ENCODE measurements at regions not wholly inside any gene's neighbourhood (a gene's known extent, or its start where the extent isn't known, plus 50 kb on each side); places are given as distances from the start of the nearest gene placed in this dataset.

- in situ Hi-C loops (cut with HindIII; ENCODE audit: low pct_unique_long_range_greater_than_20kb, low sequenced_read_pairs), result no loop called here
- no peak for DNase-seq (ENCODE audit: low read depth, low spot score)
These were observed 152.8 kb downstream of the FSIP2 start for GRCh38 chr2:185891403-185891802.

DNA sequence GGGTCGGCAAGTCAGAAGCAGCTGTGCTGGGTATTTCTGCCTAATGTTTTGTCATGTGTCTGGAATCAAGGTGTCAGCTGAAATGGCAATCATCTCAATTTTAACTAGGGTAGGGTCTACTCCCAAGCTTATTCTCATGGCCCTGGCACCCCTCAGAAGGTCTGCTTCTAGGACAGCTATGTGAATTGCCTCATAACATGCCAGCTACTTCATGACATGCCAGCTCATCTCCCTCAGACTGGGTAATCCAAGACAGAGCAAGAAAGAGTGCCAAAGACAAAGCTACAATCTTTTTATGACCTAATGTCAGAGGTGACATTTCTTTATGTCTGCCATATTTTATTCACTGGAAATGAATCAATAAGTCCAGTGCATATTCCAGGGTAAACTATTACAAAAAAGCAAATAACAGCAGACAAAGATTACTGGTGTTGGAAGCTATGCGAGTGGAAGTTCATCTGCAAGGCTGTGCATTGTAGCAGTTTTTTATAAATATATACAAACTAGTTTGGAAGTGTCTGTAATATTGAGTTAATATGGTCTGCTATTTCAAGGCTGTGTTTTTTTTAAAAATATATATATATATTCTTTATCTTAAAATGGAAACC, 153.3 kb downstream of the FSIP2 start:
- no peak for DNase-seq (ENCODE audit: low read depth, low spot score)
- in situ Hi-C loops (cut with HindIII; ENCODE audit: low pct_unique_long_range_greater_than_20kb, low sequenced_read_pairs), result no loop called here

DNA sequence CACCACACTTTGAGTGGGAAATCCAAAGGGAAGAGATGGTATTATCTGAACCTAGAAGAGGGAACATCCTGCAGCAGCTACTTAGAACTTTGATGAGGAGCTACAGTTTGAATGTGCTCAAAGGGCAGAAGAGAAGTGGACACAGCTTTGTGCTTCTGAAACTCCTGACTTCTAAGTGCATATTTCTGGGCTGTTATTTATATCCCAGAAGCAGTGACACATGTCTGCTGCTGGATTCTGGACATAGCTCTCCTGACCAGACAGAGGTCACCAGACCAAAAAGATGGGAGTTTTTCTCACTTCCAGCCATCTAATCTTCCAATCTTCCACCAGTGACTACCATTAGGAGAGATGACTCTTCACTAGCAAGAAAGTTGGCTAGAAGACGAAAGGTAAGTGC, 153.9 kb downstream of the FSIP2 start:
- no peak for DNase-seq (ENCODE audit: low read depth, low spot score)
- in situ Hi-C loops (cut with HindIII; ENCODE audit: low pct_unique_long_range_greater_than_20kb, low sequenced_read_pairs), result no loop called here

GRCh38 chr2:185894223-185894622, 155.6 kb downstream of the FSIP2 start:
- no peak for DNase-seq (ENCODE audit: low read depth, low spot score)
- in situ Hi-C loops (cut with HindIII; ENCODE audit: low pct_unique_long_range_greater_than_20kb, low sequenced_read_pairs), result no loop called here

- in situ Hi-C loops (cut with HindIII; ENCODE audit: low pct_unique_long_range_greater_than_20kb, low sequenced_read_pairs), result no loop called here
- DNase-seq (ENCODE audit: low read depth, low spot score), result no peak
These were observed 157.5 kb downstream of the FSIP2 start for GRCh38 chr2:185895828-185896693.

DNA sequence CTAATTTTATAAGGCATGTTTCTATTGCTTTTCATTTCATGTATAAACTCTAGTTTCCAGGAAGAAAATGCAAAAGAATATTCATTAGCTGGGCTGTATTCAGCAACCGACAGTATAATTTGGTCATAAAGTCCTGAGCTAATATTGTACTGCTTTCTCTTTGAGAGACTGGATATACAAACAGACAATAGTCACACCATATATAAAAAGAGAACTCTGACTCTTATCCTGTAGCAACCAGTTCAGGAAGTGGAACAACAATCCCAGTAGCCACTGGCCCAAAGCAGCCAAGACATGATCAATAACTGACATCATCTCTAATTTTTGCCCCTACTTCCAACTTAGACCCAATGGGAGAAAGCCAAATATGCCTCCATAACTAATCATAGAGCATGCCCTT, 160.8 kb downstream of the FSIP2 start:
- DNase-seq (ENCODE audit: low read depth, low spot score), result no peak
- in situ Hi-C loops (cut with HindIII; ENCODE audit: low pct_unique_long_range_greater_than_20kb, low sequenced_read_pairs), result no loop called here

DNA sequence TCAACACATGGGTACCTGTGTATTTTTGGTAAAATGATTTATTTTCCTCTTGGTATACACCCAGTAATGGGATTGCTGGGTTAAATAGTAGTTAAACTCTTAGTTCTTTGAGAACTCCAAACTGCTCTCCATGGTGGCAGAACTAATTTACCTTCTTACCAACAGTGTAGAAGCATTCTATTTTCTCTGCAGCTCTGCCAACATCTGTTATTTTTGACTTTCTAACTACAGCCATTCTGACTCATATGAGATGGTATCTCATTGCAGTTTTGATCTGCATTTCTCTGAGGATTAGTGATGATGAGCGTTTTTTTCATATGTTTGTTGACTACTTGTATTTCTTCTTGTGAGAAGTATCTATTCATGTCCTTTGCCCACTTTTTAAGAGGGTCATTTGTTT, 180.6 kb downstream of the FSIP2 start:
- in situ Hi-C loops (cut with HindIII; ENCODE audit: low pct_unique_long_range_greater_than_20kb, low sequenced_read_pairs), result no loop called here

DNA sequence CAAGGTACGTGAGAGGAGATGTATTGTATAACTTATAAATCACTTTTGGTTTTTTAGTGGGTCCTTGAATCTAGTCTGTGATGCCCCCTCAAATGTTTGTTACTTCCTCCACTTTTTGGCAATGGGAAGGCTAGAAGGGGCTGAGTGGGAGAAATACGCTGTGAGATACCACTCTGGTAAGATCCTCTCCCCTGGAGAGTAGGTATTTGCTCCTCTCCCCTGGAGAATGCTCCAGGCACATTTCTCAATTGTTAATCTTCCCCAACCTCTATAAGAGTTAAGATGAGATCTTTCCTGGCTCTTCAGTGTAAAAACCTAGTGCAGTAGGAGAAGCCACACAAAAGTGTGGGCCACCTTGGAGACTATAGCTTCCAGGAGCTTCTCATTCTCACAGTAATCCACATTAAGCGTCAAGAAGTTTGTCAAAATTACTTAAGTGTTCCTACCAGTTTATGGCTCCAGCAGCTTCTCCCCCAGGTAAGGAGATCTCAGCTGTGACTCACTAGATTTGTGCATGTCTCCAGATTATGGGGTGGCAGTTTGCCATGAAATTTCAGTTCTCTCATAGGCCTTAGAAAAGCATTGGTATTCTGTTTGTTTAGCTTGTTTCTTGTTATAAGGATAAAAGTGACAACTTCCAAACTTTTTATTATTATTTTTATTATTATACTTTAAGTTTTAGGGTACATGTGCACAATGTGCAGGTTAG, 182.6 kb downstream of the FSIP2 start:
- no peak for DNase-seq (ENCODE audit: low read depth, low spot score)
- in situ Hi-C loops (cut with HindIII; ENCODE audit: low pct_unique_long_range_greater_than_20kb, low sequenced_read_pairs), result no loop called here

More for the DNA sequence above, 180.6 kb downstream of the FSIP2 start:
- no peak for DNase-seq (ENCODE audit: low read depth, low spot score)

DNA sequence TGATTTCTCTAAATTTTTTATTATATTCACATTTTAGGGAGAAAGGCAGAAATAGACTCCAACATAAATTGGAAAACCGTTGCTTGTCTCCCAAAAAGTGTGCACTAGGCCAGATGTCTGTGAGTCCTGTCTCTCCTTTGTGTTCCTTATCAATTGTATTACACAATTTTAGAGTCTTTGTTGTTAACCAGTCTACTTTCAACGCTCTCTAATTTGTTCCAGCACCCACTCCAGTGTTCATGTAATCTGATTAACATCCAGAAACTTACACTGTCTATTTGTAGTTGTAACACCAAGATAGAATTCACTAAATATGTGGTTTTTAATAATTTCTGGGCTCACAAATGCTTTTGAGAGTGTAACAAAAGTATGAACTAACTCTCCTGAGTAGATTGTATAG, 195.6 kb downstream of the FSIP2 start:
- DNase-seq (ENCODE audit: low read depth, low spot score), result no peak
- in situ Hi-C loops (cut with HindIII; ENCODE audit: low pct_unique_long_range_greater_than_20kb, low sequenced_read_pairs), result no loop called here

GRCh38 chr2:185939858-185940257, 201.3 kb downstream of the FSIP2 start:
- in situ Hi-C loops (cut with HindIII; ENCODE audit: low pct_unique_long_range_greater_than_20kb, low sequenced_read_pairs), result no loop called here

GRCh38 chr2:185942855-185943254, 204.3 kb downstream of the FSIP2 start:
- no peak for DNase-seq (ENCODE audit: low read depth, low spot score)
- in situ Hi-C loops (cut with HindIII; ENCODE audit: low pct_unique_long_range_greater_than_20kb, low sequenced_read_pairs), result no loop called here

More at GRCh38 chr2:185939858-185940257, 201.3 kb downstream of the FSIP2 start:
- no peak for DNase-seq (ENCODE audit: low read depth, low spot score)

- no peak for DNase-seq (ENCODE audit: low read depth, low spot score)
- in situ Hi-C loops (cut with HindIII; ENCODE audit: low pct_unique_long_range_greater_than_20kb, low sequenced_read_pairs), result no loop called here
These were observed 209.1 kb downstream of the FSIP2 start for GRCh38 chr2:185947722-185948121.

GRCh38 chr2:185952100-185952499, 213.5 kb downstream of the FSIP2 start:
- in situ Hi-C loops (cut with HindIII; ENCODE audit: low pct_unique_long_range_greater_than_20kb, low sequenced_read_pairs), result no loop called here
- DNase-seq (ENCODE audit: low read depth, low spot score), result no peak

DNA sequence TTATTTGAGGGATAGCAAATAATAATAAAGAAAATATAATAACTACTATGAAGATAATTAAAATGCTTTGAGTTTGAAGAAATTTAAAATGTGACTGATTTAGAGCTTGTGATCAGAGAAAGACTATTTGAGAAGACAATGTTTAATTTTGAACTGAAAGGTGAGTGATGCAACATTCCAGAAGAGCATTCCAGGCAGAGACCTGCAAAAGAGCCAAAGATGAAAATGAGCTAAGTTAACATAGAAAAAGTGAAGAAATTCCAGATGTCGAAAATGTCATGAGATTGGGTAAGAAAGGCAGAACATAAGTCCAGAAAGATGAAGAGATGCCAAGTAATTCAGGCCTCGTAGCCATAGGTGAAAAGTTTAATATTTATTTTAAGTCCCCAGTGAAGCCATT, 215.8 kb downstream of the FSIP2 start:
- DNase-seq (ENCODE audit: low read depth, low spot score), result no peak
- in situ Hi-C loops (cut with HindIII; ENCODE audit: low pct_unique_long_range_greater_than_20kb, low sequenced_read_pairs), result no loop called here

GRCh38 chr2:185955050-185955449, 216.4 kb downstream of the FSIP2 start:
- in situ Hi-C loops (cut with HindIII; ENCODE audit: low pct_unique_long_range_greater_than_20kb, low sequenced_read_pairs), result no loop called here
- DNase-seq (ENCODE audit: low read depth, low spot score), result no peak

DNA sequence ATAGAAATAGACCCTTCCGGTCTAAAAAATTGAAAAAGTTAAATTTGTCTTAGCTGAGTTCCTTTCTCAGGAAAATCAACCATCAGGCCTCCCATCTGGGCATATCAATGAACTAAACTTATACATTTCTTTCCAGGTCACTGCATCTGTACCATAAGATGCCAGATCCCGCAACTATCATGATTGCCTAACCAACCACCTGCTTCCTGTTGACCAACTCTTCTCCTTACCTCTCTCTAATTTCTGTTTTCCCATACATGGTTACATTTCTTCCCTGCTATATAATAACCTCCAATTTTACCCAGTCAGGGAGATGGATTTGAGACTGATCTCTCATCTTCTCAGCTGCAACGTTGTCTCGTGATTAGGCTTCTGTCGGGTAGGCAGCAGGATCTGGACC, 228.7 kb downstream of the FSIP2 start:
- no peak for DNase-seq (ENCODE audit: low read depth, low spot score)
- in situ Hi-C loops (cut with HindIII; ENCODE audit: low pct_unique_long_range_greater_than_20kb, low sequenced_read_pairs), result no loop called here

GRCh38 chr2:185970148-185970852, 231.7 kb downstream of the FSIP2 start:
- in situ Hi-C loops (cut with HindIII; ENCODE audit: low pct_unique_long_range_greater_than_20kb, low sequenced_read_pairs), result no loop called here
- DNase-seq (ENCODE audit: low read depth, low spot score), result no peak

Data from SK-MEL-5 (cell line).